HG03060 (cell line): ENCODE measurements at regions not wholly inside any gene's neighbourhood (a gene's known extent, or its start where the extent isn't known, plus 50 kb on each side); places are given as distances from the start of the nearest gene placed in this dataset.
A peak's percentile ranks its signal among the peaks of the same experiment; 100 is the strongest.
"Not testable (repeated sequence)": the region's sequence is repeated elsewhere in the genome, so short reads cannot be mapped to it uniquely, and the experiment has no call there.

ENCODE experiments used
- ATAC-seq: cut with Tn5 transposase; IDR thresholded peaks from one replicate; pipeline ENCODE4 v1.9.1; 2021; ENCODE audit warnings: low read depth, moderate number of reproducible peaks; ENCODE audit not compliant: unreplicated experiment

DNA sequence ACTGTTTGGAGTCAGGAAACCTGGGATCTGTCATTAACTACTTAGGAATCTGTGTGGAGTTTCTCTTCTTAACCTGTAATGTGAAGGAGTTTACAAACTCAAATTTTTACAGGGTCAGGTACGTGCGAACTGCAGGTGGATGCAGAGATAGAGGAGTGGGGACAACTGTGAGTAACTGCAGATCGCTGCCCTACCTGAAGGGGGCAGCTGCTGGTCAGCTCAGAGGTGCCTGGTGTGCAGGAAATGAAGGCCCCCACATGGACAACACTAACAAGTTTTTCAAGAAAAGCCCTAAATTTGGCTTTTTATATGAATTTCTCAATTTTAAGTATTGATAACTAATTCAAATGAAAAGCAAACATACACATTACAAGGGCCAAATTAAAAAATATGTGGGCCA is 380.0 kb downstream of the REEP3 start:
- no peak for ATAC-seq

DNA sequence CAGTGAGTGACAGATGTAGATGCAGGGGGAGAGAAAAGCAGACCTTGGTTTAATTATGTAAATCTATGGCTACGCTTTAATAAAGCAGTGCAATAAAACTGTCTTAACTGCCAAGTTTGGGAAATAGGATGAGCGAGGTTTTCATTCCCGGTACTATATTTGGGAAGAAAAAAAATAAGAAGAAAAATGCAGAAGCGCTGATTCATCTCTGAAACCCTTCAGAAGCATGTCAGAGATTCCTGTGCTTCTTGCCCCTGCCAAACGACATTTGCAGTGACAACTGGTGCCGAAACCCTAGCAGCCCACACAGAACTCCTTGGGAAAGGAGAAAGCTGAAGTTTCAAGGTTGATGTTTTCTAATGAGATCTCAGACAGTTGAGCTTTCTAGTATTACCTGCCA is 380.7 kb downstream of the REEP3 start:
- no peak for ATAC-seq

DNA sequence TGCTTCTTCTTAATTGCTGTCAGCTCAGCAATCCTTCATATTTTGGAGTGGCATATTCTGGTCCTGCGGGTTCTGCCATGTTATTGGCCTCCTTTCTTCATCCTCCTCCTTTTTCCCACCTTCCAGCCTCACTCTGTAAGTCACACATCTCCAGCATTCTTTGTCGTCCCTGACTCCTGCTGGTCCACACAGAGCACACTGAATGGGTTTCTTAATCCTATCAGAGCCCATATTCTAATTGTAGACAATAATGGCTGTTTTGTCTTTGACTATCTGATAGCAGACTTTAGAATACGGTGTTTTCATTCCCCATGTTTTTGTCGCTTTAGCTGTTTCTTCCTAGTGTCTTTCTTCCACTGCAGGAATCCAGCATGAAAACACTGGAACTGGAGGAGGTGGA is 389.6 kb downstream of the REEP3 start:
- no peak for ATAC-seq

DNA sequence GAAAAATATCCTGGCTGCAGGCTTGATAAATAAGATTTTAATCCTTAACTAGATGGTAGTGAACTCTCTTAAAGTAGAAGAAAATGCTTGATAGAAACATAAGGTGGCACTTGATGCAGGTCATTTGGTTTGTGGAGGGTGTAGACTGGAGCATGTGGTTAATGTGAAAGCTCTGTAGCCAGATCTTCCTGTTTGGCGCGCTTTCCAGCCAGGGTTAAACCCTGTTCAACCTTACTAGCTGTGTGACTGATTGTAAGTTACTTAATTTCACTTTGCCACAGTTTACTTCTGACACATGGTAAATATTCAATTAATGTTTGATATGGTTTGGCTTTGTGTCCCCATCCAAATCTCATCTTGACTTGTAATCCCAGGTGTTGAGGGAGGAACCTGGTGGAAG is 394.0 kb downstream of the REEP3 start:
- ATAC-seq, result no peak

DNA sequence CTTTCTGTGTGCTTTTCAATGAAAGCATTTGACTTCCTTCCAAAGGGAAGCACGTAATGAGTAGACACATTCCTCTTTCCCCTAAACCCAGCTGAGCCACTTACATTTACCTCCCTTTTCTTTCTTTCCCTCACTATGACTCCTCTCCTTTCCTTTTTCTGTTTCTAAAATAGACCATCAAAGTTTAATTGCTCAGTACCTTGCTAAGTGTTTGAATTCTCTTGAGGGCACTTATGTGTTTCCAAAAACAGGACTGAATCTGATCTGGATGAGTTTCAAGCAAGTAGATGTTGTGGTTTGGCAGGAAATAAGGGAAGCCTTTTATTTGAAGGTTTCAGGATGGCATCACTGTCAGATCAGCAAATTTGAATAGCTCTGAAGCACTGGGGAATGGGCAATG is 396.2 kb downstream of the REEP3 start:
- ATAC-seq, result no peak

DNA sequence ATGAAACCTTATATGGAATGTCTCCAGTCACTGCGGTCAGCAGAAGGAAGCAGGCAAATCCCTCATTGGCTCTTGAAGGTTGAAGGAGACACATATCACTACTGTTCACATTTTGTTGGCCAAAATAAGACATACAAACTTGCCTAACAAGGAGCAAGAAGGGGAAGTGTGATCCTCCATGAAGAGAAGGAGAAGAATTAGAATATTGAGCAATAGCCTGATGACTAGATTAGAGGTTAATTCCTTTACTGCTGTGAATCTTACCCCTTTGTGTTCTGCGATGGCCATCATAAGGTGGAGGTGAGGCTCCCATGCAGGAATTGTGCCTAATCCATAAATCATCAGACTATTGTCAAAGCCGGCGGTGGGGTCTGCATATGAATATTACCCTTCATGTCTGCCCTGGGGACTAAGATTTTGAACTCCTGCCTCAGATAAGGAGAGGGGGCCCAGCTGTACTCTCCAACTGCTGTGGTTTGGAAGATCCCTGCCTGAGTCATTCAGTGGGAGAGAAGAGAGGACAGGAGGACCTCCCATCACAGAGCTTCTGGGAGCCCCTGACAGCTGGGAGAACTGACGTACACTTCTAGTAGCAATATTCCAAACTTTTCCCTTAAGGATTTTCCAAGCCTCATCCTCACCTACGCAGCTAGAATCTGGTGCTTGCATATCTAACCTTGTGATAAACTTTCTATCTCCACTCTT is 398.5 kb downstream of the REEP3 start:
- no peak for ATAC-seq

DNA sequence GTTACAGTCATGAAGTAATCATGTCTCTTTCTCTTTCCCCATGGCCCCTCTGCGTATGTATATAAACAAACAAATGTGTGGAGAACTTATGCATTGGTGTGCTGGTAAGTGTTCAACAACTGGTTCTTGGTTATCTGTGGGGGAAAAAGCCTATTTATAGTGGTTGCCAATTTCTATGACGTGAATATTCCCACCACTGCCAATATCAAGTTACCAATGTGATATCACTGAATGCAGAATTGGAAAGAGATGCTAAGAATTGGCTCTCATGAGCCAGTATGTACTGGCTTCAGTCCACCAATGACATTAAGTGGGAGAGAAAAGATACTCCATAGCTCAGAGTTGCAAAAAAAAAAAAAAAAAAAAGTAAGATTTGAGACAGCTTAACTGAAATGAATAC is 399.7 kb downstream of the REEP3 start:
- ATAC-seq, result no peak

DNA sequence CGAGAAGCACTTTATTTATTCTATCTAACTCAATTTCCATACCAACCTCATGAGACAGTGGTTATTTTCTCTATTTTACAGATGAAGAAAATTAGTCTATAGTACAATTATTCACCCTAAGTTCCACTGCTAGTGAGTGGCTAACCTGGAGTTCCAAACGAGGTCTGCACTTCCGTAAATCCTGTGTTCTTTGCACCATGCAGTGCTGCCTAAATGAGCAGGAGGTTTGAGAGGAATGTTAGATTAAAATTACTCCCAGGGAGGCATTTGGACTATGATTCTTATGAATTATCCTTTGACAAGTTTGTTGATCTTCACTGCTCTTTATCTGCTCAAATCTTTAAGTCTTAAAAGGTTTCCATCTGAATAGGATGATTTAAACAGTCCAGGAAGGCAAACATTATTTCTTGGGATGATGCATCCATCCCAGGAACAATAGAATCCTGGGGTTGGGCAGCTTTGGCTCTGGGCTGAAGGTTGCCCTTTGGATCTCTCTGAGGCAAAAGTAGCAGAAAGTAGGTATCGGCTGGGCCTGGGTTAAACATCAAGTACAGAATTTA is 400.8 kb downstream of the REEP3 start:
- ATAC-seq, result no peak

DNA sequence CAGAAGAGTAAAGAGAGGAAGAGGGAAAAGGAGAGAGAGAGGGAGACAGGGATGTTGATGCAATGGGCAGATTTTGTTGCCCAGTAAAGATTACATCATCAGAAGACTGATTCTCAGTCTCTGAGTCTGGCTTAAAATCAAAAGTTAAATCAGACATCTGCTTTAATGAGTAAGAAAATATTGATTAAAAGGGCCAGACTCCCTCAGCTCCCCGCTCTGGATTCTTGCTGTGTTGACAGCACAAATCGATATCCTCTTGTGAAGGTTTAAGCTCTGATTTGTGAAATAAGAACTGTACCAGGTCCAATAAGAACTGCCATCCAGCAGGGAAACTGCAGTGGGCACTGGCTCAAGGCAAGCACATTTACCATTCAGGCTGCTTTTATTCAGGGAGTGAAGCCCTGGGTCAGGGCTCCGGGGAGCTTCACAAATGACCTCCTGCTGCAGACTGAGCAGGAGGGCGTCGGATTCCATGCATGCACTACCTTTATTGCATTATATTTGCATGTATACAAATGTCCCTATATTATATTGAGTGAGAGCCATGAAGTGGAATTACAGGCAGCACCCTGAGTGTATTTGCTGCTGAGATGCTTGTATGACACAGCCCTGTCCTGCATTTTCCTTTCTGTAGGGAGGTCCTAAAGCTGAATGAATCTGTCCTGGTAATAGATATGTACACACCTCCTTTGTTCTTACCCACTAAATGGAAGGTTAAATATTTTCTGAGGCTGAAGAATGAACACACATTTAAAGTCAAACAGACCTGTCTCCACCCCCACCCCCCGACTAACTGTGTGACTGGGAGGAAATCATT is 401.5 kb downstream of the REEP3 start:
- ATAC-seq, result no peak

DNA sequence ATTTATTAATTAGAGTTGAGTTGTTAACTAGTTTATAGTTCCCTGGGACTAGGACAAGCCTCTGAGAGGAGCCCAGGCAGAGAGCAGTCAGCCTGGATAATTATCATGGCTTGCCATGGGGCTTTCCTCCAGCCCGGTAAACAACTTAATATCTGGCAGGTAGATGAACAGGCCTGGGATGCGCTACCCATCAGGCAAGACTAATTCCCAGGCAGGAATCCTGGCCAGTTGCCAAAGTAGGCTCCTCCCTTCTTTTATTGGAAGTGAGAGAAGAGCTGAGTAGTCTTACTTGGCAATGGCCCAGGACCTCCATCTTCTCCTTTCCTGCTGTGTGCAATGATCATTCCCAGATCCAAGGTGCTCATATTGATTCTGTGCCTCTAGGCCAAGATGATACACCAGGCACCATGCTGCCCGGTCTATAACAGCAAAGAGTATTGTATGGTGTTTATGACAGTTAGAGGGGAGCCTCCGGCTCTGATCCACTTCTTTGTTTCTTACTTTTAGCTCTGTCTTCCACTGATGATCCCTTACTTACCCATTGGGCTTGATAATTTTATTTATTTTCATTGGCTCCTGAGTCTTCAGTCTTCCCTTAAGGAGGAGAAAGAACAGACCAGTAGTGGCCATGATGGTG is 408.7 kb downstream of the REEP3 start:
- ATAC-seq, result no peak

DNA sequence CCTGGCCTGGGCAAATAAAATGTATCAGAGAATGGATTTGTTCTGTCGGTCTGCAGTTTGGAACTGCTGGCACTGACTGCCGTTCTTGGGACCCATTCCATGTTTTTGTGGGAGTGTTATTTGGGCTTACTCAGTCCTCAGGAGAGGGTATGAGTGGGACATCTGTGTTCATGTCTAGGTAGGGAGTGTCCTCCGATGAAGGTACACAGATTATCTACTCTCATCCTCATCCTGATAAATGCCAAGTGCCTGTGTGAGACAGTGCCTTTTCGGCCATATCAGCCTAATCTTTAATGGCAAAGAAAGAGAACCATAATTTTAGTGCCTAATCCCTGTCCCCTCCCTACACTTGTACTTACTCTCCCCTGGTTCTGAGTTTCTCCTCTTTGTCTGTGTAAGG is 409.4 kb downstream of the REEP3 start:
- ATAC-seq, result no peak

DNA sequence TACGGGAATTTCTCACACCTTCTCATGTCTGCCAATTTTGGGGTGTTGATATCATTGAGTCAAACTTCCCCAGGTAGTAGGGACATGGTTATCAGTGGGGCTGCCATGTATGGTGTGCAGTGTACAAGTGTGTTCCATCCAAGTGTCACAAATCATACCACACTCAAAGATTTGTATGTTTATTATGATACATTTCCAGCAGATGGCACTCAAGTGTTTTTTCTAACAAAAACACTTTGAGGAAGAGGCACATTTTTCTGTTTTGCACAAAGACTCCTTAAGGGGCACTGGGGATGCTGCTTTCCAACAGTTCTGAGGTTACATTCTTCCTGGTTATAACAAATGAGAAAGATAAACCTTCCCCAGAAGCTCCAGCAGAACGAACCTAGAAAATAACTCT is 414.5 kb downstream of the REEP3 start:
- ATAC-seq, result no peak

DNA sequence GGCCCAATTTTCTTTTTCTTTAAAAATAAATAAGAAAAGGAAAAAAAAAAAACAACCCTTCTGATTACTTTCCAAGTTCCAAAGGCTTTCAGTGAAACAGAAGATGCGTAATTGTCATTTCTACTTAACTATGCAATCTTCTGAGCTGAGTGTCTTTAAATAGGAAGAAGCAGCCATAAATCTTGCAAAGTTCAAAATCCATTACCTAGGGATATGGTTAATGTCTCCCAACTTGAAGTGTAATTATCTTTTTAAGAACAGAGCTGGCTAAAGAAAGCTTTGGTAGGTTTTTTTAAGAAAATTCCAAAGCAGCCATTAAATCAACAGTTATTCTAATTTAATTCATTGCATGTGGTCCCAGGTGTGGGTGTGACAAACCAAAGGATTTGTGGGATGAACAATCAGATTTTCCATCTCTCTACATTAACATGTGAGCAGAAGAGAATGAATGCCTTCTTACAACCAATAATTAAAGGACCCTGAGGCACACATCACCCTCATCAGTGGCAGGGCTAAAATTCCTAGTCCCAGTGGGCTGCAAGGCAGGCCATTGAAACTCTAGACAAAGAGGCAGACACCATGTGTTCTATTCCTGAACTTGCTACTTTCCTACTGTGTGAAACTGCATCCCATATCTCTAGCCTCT is 419.2 kb downstream of the REEP3 start:
- no peak for ATAC-seq

DNA sequence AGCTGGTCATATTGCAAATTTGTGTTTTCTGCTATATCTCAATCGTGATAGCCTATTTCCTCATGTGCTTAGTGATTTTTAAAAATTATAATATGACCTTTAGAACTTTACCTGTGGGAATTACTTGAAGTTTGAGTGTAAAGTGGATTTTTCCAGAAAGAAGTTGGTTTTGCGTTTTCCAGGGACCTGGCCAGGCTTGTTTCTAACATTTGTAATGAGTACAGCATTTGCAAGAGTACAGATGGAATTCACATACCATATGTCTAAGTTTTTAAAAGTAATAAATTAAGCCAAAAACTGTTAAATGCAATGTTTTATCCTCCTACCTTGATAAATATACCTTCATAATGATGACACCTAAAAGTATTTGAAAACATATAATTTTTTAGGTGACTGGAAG is 443.2 kb downstream of the REEP3 start:
- ATAC-seq, result no peak

DNA sequence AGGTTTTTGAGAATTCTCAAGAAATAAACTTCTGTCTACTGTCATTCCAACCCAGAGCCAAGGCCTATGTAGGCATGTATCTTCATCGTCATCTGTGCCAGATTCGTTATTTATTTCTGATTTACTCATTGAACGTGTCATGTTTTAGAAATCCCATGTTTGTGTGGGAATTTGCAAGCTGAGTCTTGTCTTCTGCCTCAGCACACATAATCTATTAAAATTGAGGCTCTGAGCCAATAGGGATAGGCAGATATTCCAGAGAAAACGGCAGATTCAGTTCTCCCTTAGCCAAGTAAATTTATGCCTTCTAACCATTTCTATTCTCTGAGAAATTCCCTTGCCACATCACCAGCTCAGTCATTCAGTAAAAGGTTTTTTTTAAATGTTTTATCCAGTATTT is 444.6 kb downstream of the REEP3 start:
- ATAC-seq, result no peak

DNA sequence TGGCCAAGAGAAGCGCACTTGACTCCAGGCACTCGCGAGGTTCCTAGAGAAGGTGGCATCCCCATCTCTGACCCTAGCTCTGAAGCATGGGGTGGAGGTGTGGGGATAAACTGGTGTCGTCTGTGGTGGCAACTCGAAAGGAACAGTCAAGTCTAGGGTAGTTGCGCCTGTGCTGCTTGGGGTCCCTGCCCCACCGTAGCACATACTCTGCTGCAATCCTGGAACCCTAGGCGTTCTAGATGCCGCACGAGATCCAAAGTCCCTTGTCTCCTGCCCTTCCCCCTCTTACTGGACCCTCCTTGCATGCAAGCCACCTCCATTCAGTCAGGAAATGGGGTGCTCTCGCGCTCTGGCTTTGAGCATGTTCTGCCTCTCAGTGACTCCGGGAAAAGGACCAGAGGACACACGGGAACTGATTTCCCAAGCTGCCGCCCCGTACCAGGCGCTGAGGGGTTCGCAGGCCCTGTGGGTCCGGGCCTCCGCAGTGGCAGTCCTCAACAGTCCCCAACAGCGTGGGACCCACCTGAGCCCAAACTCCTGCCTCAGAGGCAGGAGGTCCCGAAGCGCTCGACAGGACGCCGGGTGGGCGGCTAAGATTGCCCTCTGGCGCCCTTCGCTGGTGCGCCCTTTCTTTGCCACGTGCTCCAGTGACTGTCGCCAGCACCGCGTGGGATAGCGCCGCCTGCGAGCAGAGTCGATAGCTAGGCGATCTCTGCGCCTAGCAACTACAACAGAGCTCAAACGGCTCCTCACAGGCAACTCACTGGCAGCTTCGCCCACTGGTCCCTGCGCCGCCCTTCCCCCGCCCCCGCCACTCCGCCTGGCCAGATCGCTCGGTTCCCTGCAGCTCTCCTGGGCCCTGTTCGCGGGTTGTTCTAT is 452.0 kb downstream of the REEP3 start:
- no peak for ATAC-seq

DNA sequence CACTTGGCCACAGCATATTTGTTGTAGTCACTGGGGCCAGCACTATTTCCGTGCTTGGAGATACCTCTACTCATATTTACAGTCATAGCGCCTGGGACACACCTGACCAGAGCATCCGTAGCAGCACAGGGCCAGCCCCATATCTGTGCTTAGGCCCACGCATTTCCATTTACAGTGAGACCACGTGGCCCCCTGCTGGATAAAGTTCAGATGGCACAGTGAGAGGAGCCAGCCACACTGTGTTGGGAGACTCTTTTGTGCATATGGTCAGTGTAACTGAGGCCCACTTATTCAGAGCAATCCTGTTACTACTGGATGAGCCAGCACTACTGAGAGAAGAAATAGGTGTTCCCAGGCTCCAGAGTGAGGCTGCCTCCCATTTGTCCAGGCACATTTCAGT is 455.3 kb downstream of the REEP3 start:
- ATAC-seq, result peak; percentile 91

DNA sequence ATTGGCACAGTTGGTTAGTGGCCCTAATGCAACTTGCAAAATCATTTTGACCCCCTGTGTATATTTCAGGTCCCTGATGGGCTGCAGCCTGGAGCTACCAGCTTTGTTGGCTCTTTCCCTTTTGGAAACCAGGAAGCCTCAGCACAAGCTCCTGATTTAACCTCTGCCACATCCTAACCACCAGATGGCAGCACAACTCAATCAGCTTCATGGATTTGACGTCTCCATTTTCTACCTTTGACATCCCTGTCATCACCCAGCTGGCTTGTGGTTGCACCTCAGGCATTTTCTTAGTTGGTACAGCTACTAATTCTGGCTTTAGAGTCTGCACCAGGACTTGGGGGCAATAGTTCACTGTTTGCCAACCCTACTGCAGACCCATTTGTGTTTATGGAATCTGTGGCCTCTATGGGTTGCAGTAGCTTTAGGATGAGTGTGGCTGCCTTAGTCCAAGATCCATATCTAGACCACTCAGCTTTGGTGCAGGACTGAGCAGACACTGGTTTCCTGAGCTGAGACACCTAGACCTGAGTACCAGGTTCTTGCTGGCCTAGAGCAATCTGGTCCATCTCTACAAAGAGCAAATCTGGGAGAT is 456.2 kb downstream of the REEP3 start:
- no peak for ATAC-seq

DNA sequence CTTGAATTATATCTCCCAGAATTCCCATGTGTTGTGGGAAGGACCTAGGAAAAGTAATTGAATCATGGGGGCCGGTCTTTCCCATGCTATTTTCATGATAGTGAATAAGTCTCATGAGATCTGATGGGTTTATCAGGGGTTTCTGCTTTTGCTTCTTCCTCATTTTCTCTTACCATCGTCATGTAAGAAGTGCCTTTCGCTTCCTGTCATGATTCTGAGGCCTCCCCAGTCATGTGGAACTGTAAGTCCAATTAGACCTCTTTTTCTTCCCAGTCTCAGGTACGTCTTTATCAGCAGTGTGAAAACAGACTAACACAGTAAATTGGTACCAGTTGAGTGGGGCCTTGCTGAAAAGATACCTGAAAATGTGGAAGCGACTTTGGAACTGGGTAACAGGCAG is 459.7 kb downstream of the REEP3 start:
- ATAC-seq, result not testable (repeated sequence)

DNA sequence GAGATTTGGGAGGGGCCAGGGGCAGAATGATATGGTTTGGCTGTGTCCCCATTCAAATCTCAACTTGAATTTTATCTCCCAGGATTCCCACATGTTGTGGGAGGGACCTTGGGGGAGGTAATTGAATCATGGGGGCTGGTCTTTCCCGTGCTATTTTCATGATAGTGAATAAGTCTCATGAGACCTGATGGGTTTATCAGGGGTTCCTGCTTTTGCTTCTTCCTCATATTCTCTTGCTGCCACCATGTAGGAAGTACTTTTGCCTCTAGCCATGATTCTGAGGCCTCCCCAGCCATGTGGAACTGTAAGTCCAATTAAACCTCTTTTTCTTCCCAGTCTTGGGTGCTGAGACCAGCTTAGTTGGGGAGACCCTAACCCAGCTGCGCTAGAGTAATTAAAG is 462.9 kb downstream of the REEP3 start:
- ATAC-seq, result not testable (repeated sequence)
